HEK293 (cell line): ENCODE measurements at regions not wholly inside any gene's neighbourhood (a gene's known extent, or its start where the extent isn't known, plus 50 kb on each side); places are given as distances from the start of the nearest gene placed in this dataset.

ENCODE experiments used
- ATF2 ChIP-seq: fragments of 450-650 bp; formaldehyde crosslinking; IDR thresholded peaks from 2 replicates; pipeline ENCODE4 v1.5.1; 2016; ENCODE audit warnings: missing biosample characterization, missing genetic modification characterization, low read depth
- EGR2 ChIP-seq: fragments of 450-650 bp; formaldehyde crosslinking; IDR thresholded peaks from 2 replicates; pipeline ENCODE4 v1.5.1; 2016; ENCODE audit warnings: low read depth, missing biosample characterization, missing genetic modification characterization
- ZBTB20 ChIP-seq: fragments of 450-650 bp; formaldehyde crosslinking; IDR thresholded peaks from 2 replicates; pipeline ENCODE4 v1.5.1; 2016; ENCODE audit warnings: missing biosample characterization, missing genetic modification characterization
- ZBTB8A ChIP-seq: fragments of 450-650 bp; formaldehyde crosslinking; IDR thresholded peaks from 2 replicates; pipeline ENCODE4 v1.5.1; 2016; ENCODE audit warnings: missing biosample characterization, missing genetic modification characterization
- ZFP37 ChIP-seq: fragments of 450-650 bp; formaldehyde crosslinking; IDR thresholded peaks from 2 replicates; pipeline ENCODE4 v1.5.1; 2016; ENCODE audit warnings: missing biosample characterization, missing genetic modification characterization
- ZNF335 ChIP-seq: fragments of 450-650 bp; formaldehyde crosslinking; conservative IDR thresholded peaks from 2 replicates; pipeline ENCODE4 v1.5.1; 2016; ENCODE audit warnings: missing biosample characterization, missing genetic modification characterization
- ZNF37A ChIP-seq: fragments of 450-650 bp; IDR thresholded peaks from 2 replicates; pipeline ENCODE4 v1.5.1; 2018; ENCODE audit warnings: missing biosample characterization, missing genetic modification characterization
- ZNF549 ChIP-seq: fragments of 450-650 bp; IDR thresholded peaks from 2 replicates; pipeline ENCODE4 v1.5.1; 2018; ENCODE audit warnings: missing biosample characterization, missing genetic modification characterization, mild to moderate bottlenecking, inconsistent platforms, moderate library complexity
- ZNF629 ChIP-seq: fragments of 450-650 bp; formaldehyde crosslinking; IDR thresholded peaks from 2 replicates; pipeline ENCODE4 v1.5.1; 2017; ENCODE audit warnings: missing biosample characterization, missing genetic modification characterization
- ZSCAN30 ChIP-seq: fragments of 450-650 bp; IDR thresholded peaks from 2 replicates; pipeline ENCODE4 v1.5.1; 2018; ENCODE audit warnings: missing biosample characterization, mild to moderate bottlenecking, missing genetic modification characterization, moderate library complexity
- TF ChIP-seq, protein P1 (sequence below): fragments of 450-650 bp; formaldehyde crosslinking; IDR thresholded peaks from 2 replicates; pipeline ENCODE4 v1.5.1; 2017; ENCODE audit warnings: missing biosample characterization, missing genetic modification characterization
- TF ChIP-seq, protein P2 (sequence below): fragments of 450-650 bp; formaldehyde crosslinking; IDR thresholded peaks from 2 replicates; pipeline ENCODE4 v1.5.1; 2016; ENCODE audit warnings: missing biosample characterization, missing genetic modification characterization
- TF ChIP-seq, protein P3 (sequence below): fragments of 450-650 bp; formaldehyde crosslinking; IDR thresholded peaks from 2 replicates; pipeline ENCODE4 v1.5.1; 2016; ENCODE audit warnings: missing biosample characterization, missing genetic modification characterization

DNA sequence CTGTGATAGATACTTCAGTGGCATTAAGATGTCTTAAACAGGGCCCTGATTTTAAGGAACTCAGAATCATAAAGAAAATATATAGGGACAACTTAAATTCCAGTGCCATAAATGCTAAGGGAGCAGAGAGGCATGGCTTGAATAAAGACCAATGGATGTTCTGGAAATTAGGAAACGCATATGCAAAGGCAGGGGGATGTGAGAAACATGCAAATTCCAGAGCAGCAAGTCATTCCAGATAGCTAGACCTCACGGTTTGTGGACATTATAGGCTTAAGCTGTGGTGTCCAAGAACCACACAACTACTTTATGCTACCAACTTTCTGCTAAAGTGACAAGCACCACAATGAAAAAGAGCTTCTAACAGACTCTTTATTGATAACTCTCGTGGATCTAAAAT, 132.6 kb upstream of the ANK2 start:
- TF ChIP-seq EGR2 (tag by site-specific recombination), result no peak
- TF ChIP-seq ZBTB8A (tag by site-specific recombination), result no peak
- no peak for TF ChIP-seq ZFP37 (tag by site-specific recombination)
- TF ChIP-seq ZSCAN30 (tag by site-specific recombination), result no peak
- TF ChIP-seq, protein P1, sequence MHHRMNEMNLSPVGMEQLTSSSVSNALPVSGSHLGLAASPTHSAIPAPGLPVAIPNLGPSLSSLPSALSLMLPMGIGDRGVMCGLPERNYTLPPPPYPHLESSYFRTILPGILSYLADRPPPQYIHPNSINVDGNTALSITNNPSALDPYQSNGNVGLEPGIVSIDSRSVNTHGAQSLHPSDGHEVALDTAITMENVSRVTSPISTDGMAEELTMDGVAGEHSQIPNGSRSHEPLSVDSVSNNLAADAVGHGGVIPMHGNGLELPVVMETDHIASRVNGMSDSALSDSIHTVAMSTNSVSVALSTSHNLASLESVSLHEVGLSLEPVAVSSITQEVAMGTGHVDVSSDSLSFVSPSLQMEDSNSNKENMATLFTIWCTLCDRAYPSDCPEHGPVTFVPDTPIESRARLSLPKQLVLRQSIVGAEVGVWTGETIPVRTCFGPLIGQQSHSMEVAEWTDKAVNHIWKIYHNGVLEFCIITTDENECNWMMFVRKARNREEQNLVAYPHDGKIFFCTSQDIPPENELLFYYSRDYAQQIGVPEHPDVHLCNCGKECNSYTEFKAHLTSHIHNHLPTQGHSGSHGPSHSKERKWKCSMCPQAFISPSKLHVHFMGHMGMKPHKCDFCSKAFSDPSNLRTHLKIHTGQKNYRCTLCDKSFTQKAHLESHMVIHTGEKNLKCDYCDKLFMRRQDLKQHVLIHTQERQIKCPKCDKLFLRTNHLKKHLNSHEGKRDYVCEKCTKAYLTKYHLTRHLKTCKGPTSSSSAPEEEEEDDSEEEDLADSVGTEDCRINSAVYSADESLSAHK (tag by site-specific recombination), result no peak
- no peak for TF ChIP-seq ZBTB20 (tag by site-specific recombination)
- TF ChIP-seq, protein P2, sequence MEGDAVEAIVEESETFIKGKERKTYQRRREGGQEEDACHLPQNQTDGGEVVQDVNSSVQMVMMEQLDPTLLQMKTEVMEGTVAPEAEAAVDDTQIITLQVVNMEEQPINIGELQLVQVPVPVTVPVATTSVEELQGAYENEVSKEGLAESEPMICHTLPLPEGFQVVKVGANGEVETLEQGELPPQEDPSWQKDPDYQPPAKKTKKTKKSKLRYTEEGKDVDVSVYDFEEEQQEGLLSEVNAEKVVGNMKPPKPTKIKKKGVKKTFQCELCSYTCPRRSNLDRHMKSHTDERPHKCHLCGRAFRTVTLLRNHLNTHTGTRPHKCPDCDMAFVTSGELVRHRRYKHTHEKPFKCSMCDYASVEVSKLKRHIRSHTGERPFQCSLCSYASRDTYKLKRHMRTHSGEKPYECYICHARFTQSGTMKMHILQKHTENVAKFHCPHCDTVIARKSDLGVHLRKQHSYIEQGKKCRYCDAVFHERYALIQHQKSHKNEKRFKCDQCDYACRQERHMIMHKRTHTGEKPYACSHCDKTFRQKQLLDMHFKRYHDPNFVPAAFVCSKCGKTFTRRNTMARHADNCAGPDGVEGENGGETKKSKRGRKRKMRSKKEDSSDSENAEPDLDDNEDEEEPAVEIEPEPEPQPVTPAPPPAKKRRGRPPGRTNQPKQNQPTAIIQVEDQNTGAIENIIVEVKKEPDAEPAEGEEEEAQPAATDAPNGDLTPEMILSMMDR (tag by site-specific recombination), result no peak
- TF ChIP-seq, protein P3, sequence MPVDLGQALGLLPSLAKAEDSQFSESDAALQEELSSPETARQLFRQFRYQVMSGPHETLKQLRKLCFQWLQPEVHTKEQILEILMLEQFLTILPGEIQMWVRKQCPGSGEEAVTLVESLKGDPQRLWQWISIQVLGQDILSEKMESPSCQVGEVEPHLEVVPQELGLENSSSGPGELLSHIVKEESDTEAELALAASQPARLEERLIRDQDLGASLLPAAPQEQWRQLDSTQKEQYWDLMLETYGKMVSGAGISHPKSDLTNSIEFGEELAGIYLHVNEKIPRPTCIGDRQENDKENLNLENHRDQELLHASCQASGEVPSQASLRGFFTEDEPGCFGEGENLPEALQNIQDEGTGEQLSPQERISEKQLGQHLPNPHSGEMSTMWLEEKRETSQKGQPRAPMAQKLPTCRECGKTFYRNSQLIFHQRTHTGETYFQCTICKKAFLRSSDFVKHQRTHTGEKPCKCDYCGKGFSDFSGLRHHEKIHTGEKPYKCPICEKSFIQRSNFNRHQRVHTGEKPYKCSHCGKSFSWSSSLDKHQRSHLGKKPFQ, result no peak
- TF ChIP-seq ATF2 (tag by site-specific recombination), result no peak
- no peak for TF ChIP-seq ZNF335 (tag by site-specific recombination)
- TF ChIP-seq ZNF629, result no peak
- no peak for TF ChIP-seq ZNF37A (tag by site-specific recombination)
- no peak for TF ChIP-seq ZNF549 (tag by site-specific recombination)
